ENCODE measurements at regions not wholly inside any gene's neighbourhood (a gene's known extent, or its start where the extent isn't known, plus 50 kb on each side); places are given as distances from the start of the nearest gene placed in this dataset.

- H3K9me3 ChIP-seq (ENCODE audit: low read depth, low read length): no peaks in the 10 kb centered on the region
- H3K4me1 ChIP-seq (ENCODE audit: insufficient read depth, low read length): no peaks in the 10 kb centered on the region
- no peak overlapping the region for H3K4me3 ChIP-seq (ENCODE audit: low read length)
- H3K27me3 ChIP-seq (ENCODE audit: insufficient read depth, low read length): no peaks in the 10 kb centered on the region
Observed at GRCh38 chr3:106720510-106720909, 656.7 kb upstream of the CCDC54 start.

DNA sequence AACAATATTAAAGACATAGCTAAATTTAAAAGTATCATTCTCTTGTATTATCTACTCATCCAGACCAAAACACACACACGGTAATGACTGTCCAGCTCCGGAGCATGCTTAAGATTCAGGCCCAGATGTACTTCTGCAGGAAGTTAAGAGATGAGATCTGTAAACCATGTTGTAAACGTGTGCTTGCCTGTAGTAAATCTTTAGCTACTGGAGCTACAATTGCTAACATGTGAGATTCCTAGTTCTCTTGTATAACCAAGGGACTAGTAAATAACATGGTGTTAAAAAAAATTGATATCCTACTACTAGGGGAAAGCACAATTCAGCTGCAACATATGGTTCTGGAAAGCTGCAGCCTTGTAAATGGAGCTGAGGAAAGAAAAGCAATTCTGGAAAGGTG is 651.7 kb upstream of the CCDC54 start:
- H3K4me3 ChIP-seq (ENCODE audit: low read length): no peak overlapping the region
- no peaks in the 10 kb centered on the region for H3K27me3 ChIP-seq (ENCODE audit: insufficient read depth, low read length)
- no peaks in the 10 kb centered on the region for H3K9me3 ChIP-seq (ENCODE audit: low read depth, low read length)
- H3K4me1 ChIP-seq (ENCODE audit: insufficient read depth, low read length): no peaks in the 10 kb centered on the region

- Histone ChIP-seq H3K4me1 (ENCODE audit: insufficient read depth, low read length) (no peaks in the 10 kb centered on the region), H3K4me3 (ENCODE audit: low read length) (no peak overlapping the region), H3K9me3 (ENCODE audit: low read depth, low read length) (no peaks in the 10 kb centered on the region), H3K27me3 (ENCODE audit: insufficient read depth, low read length) (no peaks in the 10 kb centered on the region)
Observed at GRCh38 chr3:106728315-106729098, 648.7 kb upstream of the CCDC54 start.

- no peaks in the 10 kb centered on the region for H3K4me1 ChIP-seq (ENCODE audit: insufficient read depth, low read length)
- H3K9me3 ChIP-seq (ENCODE audit: low read depth, low read length): no peaks in the 10 kb centered on the region
- no peaks in the 10 kb centered on the region for H3K27me3 ChIP-seq (ENCODE audit: insufficient read depth, low read length)
- no peak overlapping the region for H3K4me3 ChIP-seq (ENCODE audit: low read length)
Observed at GRCh38 chr3:106729481-106729880, 647.8 kb upstream of the CCDC54 start.

- no peaks in the 10 kb centered on the region for H3K4me1 ChIP-seq (ENCODE audit: insufficient read depth, low read length)
- H3K4me3 ChIP-seq (ENCODE audit: low read length): no peak overlapping the region
- no peaks in the 10 kb centered on the region for H3K9me3 ChIP-seq (ENCODE audit: low read depth, low read length)
- no peaks in the 10 kb centered on the region for H3K27me3 ChIP-seq (ENCODE audit: insufficient read depth, low read length)
Observed at GRCh38 chr3:106731230-106731629, 646.0 kb upstream of the CCDC54 start.

DNA sequence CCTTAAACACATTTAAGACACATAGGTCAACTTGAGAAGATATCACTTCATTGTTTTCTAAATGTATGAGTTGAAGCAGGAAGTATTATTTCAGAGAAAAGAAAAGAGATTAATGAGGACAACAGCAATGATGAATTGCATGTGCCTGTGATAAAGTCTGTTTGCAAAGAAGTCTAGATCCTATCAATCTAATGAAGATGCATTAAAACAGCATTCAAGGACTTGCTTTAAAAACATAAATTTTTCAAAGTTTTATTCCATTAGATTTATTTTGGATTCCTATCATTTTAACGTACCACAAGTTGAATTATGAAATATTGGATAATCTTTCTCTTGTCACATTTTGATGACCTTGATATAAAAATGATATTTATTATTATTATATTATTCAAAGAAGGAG is 642.5 kb upstream of the CCDC54 start:
- no peaks in the 10 kb centered on the region for H3K4me1 ChIP-seq (ENCODE audit: insufficient read depth, low read length)
- no peaks in the 10 kb centered on the region for H3K27me3 ChIP-seq (ENCODE audit: insufficient read depth, low read length)

DNA sequence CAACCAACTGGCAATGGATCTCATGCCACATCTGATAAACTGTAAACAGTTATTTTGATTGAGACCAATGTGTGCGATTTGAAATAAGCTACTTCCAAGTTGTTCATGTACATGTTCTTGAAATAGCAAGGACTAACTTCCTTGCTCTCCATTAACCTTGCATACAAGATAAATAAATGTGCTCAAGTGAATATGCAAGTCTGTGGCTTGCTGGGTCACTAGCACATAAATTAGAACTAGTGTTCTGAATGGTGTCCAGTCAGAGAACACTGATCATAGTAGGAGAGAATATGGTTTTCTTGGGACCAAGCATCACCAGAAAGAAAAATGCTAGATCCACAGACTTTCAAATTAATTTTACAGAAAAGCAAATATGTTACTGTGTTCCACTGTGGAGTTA is 640.0 kb upstream of the CCDC54 start:
- Histone ChIP-seq H3K4me1 (ENCODE audit: insufficient read depth, low read length) (no peaks in the 10 kb centered on the region), H3K4me3 (ENCODE audit: low read length) (no peak overlapping the region), H3K9me3 (ENCODE audit: low read depth, low read length) (no peaks in the 10 kb centered on the region), H3K27me3 (ENCODE audit: insufficient read depth, low read length) (no peaks in the 10 kb centered on the region)

More for the DNA sequence above, 642.5 kb upstream of the CCDC54 start:
- Histone ChIP-seq H3K4me3 (ENCODE audit: low read length) (no peak overlapping the region), H3K9me3 (ENCODE audit: low read depth, low read length) (no peaks in the 10 kb centered on the region)

- no peaks in the 10 kb centered on the region for H3K4me1 ChIP-seq (ENCODE audit: insufficient read depth, low read length)
- no peaks in the 10 kb centered on the region for H3K9me3 ChIP-seq (ENCODE audit: low read depth, low read length)
- no peaks in the 10 kb centered on the region for H3K27me3 ChIP-seq (ENCODE audit: insufficient read depth, low read length)
- no peak overlapping the region for H3K4me3 ChIP-seq (ENCODE audit: low read length)
Observed at GRCh38 chr3:106740116-106740515, 637.1 kb upstream of the CCDC54 start.

DNA sequence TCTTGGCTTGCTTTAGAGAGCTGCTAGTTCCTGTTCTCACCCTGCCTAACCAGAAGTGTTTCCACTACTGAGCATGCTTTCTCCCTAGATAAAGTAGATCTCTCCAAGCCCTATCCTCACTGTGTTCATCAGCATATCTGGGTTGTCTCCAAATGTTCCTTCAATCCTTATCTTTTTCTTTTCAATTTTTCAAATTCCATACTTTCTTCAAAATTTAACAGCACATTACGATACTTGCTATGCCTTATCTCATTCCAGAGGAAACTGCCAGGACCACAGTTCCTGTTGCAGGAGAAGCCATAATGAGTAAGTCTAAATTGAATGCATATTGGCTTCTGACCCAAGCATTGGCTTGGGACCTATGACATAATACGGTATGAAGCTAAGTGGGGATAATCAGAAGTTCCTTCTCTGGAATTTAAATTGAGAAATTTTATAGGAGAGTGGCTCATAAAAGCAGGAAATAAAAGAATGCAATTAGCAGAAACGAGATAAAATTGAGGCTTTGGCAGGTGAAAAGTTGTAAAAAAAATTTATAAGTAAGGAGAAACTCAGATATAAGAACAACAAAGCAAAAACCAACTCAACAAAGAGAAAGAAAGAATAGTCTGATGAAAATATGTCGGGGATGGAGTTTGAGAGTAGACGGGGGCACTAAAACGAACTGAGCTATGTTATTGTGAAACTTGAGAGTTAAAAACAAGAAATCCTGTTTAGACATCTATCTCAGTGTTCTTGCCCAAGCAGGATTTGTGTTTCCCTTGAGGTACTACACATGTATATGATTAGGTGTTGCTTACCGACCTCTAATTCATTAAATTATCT is 631.7 kb upstream of the CCDC54 start:
- no peaks in the 10 kb centered on the region for H3K4me1 ChIP-seq (ENCODE audit: insufficient read depth, low read length)
- no peak overlapping the region for H3K4me3 ChIP-seq (ENCODE audit: low read length)
- no peaks in the 10 kb centered on the region for H3K9me3 ChIP-seq (ENCODE audit: low read depth, low read length)

DNA sequence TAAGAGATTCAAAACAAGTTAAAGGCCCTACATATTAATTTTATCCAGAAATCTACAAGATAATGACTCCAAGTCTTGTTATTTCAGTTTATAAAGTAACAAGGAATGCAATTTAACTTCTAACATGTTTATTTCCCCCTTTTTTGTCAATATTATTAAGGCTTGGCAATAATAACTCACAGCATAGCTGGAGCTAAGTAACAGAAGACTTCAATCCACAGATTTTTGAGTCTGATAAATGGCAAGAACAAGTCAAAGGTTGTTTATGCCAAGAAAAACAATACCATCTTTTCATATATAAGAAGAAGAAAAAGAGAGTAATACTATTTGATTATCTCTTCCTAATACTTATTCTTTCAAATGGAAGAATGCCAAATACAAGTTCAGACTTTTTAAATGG is 631.0 kb upstream of the CCDC54 start:
- no peak overlapping the region for H3K4me3 ChIP-seq (ENCODE audit: low read length)

More for the DNA sequence above, 631.7 kb upstream of the CCDC54 start:
- no peaks in the 10 kb centered on the region for H3K27me3 ChIP-seq (ENCODE audit: insufficient read depth, low read length)

GRCh38 chr3:106748472-106749262 is 628.6 kb upstream of the CCDC54 start:
- Histone ChIP-seq H3K4me3 (ENCODE audit: low read length) (no peak overlapping the region), H3K9me3 (ENCODE audit: low read depth, low read length) (no peaks in the 10 kb centered on the region), H3K4me1 (ENCODE audit: insufficient read depth, low read length) (no peaks in the 10 kb centered on the region), H3K27me3 (ENCODE audit: insufficient read depth, low read length) (no peaks in the 10 kb centered on the region)

More for the DNA sequence above, 631.0 kb upstream of the CCDC54 start:
- H3K9me3 ChIP-seq (ENCODE audit: low read depth, low read length): no peaks in the 10 kb centered on the region
- H3K4me1 ChIP-seq (ENCODE audit: insufficient read depth, low read length): no peaks in the 10 kb centered on the region
- H3K27me3 ChIP-seq (ENCODE audit: insufficient read depth, low read length): no peaks in the 10 kb centered on the region

DNA sequence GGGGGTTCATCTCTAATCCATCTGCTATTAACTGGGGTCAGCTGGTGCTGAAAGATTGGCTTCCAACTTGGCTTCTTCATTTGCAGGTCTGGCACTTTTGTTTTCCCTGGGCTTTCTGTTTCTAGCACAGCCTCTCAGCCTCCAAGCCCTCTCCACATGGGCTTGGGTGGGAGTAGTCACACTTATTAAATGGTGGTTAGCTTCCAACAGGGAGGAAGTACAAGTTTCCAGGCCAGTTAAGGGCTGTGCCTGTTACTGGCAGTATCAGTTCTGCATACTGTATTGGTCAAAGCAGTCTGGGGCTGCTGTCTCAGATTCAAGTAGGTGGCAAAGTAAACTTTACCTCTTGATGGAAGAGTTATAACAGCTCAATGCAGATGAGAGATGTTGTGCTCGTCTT is 627.1 kb upstream of the CCDC54 start:
- no peaks in the 10 kb centered on the region for H3K4me1 ChIP-seq (ENCODE audit: insufficient read depth, low read length)
- no peak overlapping the region for H3K4me3 ChIP-seq (ENCODE audit: low read length)
- H3K27me3 ChIP-seq (ENCODE audit: insufficient read depth, low read length): no peaks in the 10 kb centered on the region
- H3K9me3 ChIP-seq (ENCODE audit: low read depth, low read length): peaks cover 2% of the 10 kb centered on the region

DNA sequence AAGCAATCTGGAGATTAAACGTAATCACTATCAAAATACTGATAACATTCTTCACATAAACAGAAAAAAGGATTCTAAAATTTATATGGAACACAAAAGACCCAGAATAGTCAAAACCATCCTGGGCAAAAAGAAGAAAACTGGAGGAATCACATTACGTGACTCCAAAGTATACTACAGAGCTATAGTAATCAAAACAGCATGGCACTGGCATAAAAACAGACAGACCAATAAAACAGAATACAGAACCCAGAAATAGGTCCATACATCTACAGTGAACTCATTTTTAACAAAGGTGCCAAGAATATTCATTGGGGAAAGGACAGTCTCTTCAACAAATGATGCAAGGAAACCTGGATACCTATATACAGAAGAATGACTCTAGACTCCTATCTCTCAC is 621.9 kb upstream of the CCDC54 start:
- Histone ChIP-seq H3K4me1 (ENCODE audit: insufficient read depth, low read length) (no peaks in the 10 kb centered on the region), H3K9me3 (ENCODE audit: low read depth, low read length) (peaks cover 9% of the 10 kb centered on the region), H3K4me3 (ENCODE audit: low read length) (no peak overlapping the region), H3K27me3 (ENCODE audit: insufficient read depth, low read length) (no peaks in the 10 kb centered on the region)

- Histone ChIP-seq H3K4me3 (ENCODE audit: low read length) (no peak overlapping the region), H3K27me3 (ENCODE audit: insufficient read depth, low read length) (no peaks in the 10 kb centered on the region), H3K9me3 (ENCODE audit: low read depth, low read length) (peaks cover 9% of the 10 kb centered on the region), H3K4me1 (ENCODE audit: insufficient read depth, low read length) (no peaks in the 10 kb centered on the region)
Observed at GRCh38 chr3:106756901-106757300, 620.3 kb upstream of the CCDC54 start.

DNA sequence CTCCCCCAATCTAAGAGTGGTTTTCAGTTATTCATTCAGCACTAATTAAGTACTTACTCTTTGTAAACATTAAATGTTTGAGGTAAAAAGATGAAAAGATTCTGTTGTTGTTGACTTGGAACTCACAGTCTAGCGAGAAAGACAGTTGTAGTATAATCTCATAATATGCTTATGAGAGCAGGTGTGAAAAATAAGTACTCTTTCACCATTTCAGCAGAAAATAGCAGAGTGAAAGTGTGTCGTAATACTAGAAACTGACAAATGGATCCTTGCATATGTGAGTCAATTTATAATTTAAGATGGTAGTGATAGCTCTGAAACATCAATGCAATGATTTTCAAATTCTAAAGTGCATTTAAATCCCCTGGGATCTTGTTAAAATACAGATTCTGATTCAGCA is 618.8 kb upstream of the CCDC54 start:
- Histone ChIP-seq H3K4me1 (ENCODE audit: insufficient read depth, low read length) (no peaks in the 10 kb centered on the region), H3K27me3 (ENCODE audit: insufficient read depth, low read length) (no peaks in the 10 kb centered on the region), H3K9me3 (ENCODE audit: low read depth, low read length) (peaks cover 9% of the 10 kb centered on the region), H3K4me3 (ENCODE audit: low read length) (no peak overlapping the region)

Measured in mononuclear cell (primary cell).